Suprapubic skin (tissue), 4 donors: ENCODE measurements at regions not wholly inside any gene's neighbourhood (a gene's known extent, or its start where the extent isn't known, plus 50 kb on each side); places are given as distances from the start of the nearest gene placed in this dataset.

ENCODE experiments used
- POLR2A ChIP-seq, 2 donors: fragments of 450-650 bp; IDR thresholded peaks; one replicate each; pipeline ENCODE4 v1.6.1; 2017; ENCODE audit warnings: antibody characterized with exemption in 2 of 2, mild to moderate bottlenecking in 2 of 2, moderate library complexity in 2 of 2
- POLR2AphosphoS5 ChIP-seq, 3 donors: sonication (generic); formaldehyde crosslinking; IDR thresholded peaks; one replicate each; pipeline ENCODE4 v1.6.1; 2017; ENCODE audit warnings: antibody characterized with exemption in 3 of 3
- TF ChIP-seq, protein P1 (sequence below), 2 donors: fragments of 200-600 bp in 1 of 2; fragments of 450-650 bp in 1 of 2; sonication (generic) in 1 of 2; IDR thresholded peaks; one replicate each; pipeline ENCODE4 v1.5.1; 2016 to 2019; ENCODE audit warnings: antibody characterized with exemption in 2 of 2, mild to moderate bottlenecking in 1 of 2, moderate library complexity in 1 of 2

DNA sequence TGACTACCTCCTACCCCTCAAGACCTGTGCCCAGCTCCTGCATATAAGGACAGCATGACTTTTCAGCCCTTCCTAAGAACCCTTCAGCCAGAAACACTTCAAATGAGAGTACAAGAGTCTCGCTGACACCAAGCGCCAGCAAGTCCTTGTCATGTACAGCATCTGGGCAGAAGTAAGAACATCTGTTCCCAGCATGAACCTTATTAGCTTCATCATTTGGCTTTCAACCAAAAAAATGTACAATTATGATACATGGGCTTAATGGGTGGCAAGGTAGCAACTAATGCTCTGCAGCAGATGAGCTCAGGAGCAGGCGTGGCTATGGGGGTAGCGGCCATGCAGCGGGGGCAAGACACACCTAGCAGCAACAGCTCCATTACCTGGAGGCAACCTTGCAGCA is 487.6 kb downstream of the COG6 start:
- TF ChIP-seq, protein P1, sequence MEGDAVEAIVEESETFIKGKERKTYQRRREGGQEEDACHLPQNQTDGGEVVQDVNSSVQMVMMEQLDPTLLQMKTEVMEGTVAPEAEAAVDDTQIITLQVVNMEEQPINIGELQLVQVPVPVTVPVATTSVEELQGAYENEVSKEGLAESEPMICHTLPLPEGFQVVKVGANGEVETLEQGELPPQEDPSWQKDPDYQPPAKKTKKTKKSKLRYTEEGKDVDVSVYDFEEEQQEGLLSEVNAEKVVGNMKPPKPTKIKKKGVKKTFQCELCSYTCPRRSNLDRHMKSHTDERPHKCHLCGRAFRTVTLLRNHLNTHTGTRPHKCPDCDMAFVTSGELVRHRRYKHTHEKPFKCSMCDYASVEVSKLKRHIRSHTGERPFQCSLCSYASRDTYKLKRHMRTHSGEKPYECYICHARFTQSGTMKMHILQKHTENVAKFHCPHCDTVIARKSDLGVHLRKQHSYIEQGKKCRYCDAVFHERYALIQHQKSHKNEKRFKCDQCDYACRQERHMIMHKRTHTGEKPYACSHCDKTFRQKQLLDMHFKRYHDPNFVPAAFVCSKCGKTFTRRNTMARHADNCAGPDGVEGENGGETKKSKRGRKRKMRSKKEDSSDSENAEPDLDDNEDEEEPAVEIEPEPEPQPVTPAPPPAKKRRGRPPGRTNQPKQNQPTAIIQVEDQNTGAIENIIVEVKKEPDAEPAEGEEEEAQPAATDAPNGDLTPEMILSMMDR (IDR thresholded peaks at IDR 0.05) = no peak
- no peak for TF ChIP-seq POLR2A (IDR thresholded peaks at IDR 0.05)
- TF ChIP-seq POLR2AphosphoS5 (IDR thresholded peaks at IDR 0.05) = no peak
